Jurkat, Clone E6-1 (cell line): ENCODE measurements at regions not wholly inside any gene's neighbourhood (a gene's known extent, or its start where the extent isn't known, plus 50 kb on each side); places are given as distances from the start of the nearest gene placed in this dataset.

Source experiments
- DNase-seq: peaks from one replicate; pipeline ENCODE4 v3.0.0-alpha.2; 2011; ENCODE audit warnings: low read depth, low spot score
- H3K4me3 ChIP-seq: 2 replicates; pipeline ENCODE4 v1.5.1; 2011; ENCODE audit warnings: mild to moderate bottlenecking, low read length, control low read depth, moderate library complexity

- DNase-seq, result no peak
- no peak overlapping the region for H3K4me3 ChIP-seq
Observed at GRCh38 chr1:119293797-119294196, 74.8 kb upstream of the HAO2 start.

DNA sequence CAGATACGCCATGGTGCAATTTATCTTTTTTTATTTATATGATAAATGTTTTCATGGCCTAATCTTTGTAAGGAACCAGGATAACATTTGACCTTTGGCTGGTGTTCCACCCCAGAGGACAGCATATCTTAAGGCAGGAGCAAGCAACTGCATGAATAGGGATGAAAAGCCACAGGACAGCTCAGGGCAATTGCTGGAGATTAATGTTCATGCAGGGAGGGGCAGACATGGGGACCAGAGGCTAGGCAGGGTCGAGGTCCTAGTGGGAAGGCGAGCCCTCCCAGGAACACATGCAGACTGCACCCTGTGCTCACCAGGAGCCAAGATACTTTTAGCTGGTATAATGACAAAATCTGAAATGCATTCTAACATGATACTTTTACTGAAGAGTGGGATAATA lies 74.4 kb upstream of the HAO2 start:
- DNase-seq, result no peak
- H3K4me3 ChIP-seq, result no peak overlapping the region

GRCh38 chr1:119294722-119295121 lies 73.9 kb upstream of the HAO2 start:
- H3K4me3 ChIP-seq, result no peak overlapping the region
- peak; percentile 39 for DNase-seq

DNA sequence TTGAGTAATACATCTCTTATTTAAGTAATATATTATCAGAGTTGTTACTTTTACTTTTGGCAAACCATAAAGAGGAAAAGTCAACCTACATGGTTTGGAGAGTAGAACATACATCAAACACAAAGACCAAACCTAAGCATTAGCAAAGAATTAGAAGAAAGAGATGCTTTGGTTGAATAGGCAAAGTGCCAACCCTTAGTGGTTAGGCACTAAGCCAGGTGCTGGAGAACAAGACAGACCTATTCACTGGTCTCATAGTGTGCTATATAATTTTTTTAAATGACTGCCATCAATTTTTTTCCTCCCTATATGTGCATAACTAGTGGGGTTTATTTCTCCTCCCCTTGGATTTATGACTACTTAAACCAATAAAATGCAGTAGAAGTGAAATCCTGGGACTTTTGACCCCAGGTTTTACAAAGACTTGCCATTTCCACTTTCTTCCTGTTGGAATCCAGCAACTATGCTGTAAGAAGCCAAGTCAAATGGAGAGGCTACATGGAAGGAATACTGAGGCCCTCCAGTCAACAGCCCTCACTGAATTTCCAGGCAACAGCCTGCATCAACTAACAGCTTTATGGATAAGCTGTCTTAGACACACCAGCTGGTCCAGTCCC lies 69.8 kb upstream of the HAO2 start:
- peak; percentile 87 for DNase-seq

GRCh38 chr1:119302011-119302410 lies 66.6 kb upstream of the HAO2 start:
- no peak for DNase-seq
- H3K4me3 ChIP-seq, result no peak overlapping the region

More for the DNA sequence above, 69.8 kb upstream of the HAO2 start:
- H3K4me3 ChIP-seq, result no peak overlapping the region

DNA sequence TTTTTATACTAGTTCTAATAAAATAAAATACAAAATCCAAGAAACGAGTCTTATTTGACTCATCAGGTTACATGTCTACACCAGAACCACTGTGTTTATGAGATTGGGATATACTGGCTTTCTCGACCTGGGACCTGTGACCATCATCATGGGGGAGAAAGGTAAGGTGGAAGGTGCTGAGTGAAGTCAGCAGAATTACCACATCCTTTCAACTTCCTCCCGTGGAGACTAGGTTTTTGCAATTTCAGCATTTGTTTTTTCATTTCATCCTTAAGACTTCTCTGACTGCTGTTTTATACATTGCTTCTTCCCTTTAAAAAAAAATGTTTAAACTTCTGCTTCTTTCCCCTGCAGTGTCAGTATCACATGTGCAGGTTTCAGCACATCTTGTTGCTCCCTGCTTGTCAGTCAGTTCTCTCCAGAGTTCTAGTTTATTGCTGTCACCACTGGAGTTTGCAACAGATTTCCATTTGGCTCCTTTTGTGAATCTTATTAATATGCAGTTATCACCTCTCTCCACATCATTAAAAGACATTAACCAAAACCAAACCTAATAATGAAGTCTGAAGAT lies 60.4 kb upstream of the HAO2 start:
- no peak overlapping the region for H3K4me3 ChIP-seq
- DNase-seq, result no peak

DNA sequence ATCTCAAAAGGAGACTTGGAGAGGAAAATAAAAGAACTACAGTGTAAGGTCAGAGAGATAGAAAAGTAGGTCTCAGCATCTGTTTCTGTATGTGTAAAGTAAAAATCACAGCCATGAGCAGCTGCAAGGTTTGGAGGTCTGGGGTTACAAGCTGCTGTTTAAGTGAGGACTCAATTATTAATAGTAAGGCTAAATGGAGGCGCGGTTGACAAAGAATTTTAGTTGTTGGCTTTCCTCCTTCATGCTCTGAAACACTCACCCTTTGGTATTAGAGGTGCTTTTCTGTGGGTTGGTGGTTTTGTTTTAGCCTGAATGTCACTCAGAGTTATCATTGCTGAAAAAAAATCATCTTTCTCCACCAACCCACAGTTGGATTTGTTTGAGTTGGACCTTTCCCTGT lies 59.8 kb upstream of the HAO2 start:
- DNase-seq, result no peak
- H3K4me3 ChIP-seq, result no peak overlapping the region

DNA sequence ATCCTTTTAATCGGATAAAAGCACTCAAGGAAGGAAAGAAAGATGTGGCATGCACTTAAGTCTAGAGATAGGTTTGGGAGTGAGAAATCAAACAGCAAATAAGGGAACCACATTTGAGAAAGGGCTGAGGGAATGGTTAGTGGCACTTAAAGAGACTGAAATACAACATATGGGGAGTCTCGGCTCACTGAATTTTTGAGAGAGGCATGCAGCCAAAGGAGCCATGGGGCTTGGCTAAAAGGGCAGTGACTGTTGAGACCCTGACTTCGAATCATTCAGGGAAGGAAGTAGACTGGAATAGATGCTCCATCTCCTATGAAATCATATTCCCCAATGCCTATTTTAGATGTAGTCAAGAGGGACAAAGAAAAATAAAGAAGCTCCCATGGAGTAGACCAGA lies 58.3 kb upstream of the HAO2 start:
- H3K4me3 ChIP-seq, result no peak overlapping the region

DNA sequence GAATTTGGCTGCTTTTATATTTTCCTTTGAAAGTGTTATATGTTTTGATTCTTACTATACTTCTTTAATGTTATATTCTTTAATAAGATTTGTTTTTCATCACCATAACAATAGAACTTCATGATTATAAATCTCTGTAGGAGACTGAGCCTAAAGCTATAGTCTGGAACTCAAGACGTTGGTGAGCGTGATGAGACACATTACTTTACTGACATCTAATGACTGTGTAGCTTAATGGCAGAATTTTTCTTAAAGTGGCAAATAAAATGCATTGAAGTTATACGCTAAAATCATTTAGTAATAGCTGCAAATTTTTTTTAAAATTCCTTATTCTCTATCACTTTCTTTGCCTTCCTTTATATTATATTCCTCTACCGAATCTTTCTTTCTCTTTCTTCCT lies 56.1 kb upstream of the HAO2 start:
- H3K4me3 ChIP-seq, result no peak overlapping the region
- DNase-seq, result no peak

More for the DNA sequence above, 58.3 kb upstream of the HAO2 start:
- DNase-seq, result no peak

DNA sequence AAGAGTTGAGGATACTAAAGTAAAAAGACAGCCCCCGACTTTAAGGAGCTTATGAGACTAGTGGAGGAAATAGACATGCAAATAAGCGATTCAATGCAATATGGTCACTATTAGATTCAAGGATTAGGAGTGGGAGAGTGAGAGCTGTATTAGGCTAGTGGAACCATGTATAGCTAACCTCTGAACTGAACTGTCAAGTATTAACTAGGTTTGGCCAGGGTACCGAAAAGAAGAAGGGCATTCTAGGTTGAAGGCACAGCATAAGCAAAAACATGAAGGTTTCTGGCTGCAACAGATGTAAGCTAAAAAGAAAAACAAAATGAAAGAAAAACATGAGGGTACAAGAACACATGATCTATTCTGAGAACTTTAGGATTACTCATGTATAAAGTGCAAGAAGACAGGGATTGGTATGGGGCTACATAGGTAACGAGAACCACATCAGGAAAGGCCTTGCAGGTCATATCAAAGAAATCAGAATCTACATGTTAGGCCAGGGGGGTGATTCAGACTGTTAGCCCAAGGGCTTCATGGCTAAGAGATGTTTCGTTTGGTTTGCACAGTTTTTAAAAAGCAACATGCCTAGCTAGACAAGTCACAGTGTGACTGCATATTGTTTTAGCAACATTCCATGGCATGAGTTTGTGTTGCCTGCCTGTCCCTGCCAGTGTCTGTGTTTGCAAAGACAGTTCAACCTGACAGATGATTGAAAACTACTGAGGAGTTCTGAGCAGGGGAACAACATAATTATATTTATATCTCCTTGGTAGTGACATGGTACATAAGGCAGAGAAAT lies 54.4 kb upstream of the HAO2 start:
- no peak overlapping the region for H3K4me3 ChIP-seq

DNA sequence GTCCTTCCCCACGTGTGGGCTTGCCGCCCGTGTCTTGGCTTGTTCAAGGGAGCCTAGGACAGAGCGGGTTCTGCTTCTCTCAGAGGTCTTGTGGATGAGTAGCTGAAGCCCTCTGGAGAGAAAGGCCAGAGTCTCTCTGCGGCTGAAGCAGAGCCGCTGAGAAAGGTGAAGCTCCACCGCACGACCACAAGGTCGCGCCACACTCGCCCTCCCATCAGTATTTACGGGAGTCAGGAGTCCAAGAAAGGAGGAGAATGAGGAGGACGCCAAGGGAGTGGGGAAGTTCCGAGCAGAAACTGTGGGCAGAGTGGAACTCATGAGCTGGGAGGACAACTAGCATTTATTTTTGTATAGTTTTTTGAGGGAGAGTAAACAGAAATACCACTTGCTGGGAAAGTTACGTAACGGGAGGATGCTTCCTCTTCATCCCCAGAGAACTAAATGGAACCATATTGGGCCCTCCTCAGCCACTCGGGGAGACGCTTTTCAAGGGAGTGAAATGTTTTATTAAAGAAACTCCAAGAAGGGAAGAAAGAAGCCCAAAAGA lies 51.6 kb upstream of the HAO2 start:
- H3K4me3 ChIP-seq, result no peak overlapping the region
- no peak for DNase-seq

More for the DNA sequence above, 54.4 kb upstream of the HAO2 start:
- DNase-seq, result no peak

- no peak for DNase-seq
- no peak overlapping the region for H3K4me3 ChIP-seq
Observed at GRCh38 chr1:119318466-119319309, 49.9 kb upstream of the HAO2 start.
